ENCODE measurements at regions not wholly inside any gene's neighbourhood (a gene's known extent, or its start where the extent isn't known, plus 50 kb on each side); places are given as distances from the start of the nearest gene placed in this dataset.

DNA sequence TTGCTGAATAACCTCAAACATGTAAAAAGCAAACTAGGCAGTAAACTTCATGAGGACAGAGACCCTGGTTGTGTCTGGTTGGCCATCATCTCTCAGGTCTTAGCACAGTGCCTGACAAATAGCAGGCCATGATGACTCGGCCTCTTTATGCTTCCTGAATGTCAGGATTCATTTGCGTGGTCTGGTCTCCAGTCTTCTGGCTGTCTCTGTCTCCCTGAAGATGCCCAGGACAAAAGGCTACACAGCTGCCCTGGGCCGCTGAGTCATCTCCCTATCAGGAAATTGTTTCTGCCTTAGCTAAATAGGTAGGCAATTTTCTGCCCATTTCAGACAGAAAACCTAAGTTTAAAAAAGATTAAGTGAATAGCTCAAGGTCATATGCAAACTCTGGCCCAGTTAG is 84.1 kb upstream of the FNDC3A start:
- no peak for ATAC-seq
- CTCF ChIA-PET (ENCODE audit: low intra/inter-chr PET ratio, low total read pairs), result no interaction called here
- no peaks in the 10 kb centered on the region for H3K4me1 ChIP-seq (ENCODE audit: insufficient read depth, low read length)
- no peaks in the 10 kb centered on the region for H3K79me2 ChIP-seq (ENCODE audit: insufficient read depth, low read length)
- H3K9ac ChIP-seq (ENCODE audit: insufficient read depth, low read depth, low read length), result no peak overlapping the region
- POLR2A ChIA-PET, result no interaction called here
- H3K27ac ChIP-seq (ENCODE audit: extremely low read length, insufficient read depth, low read length), result no peak overlapping the region
- H3K9me3 ChIP-seq (ENCODE audit: low read length), result no peaks in the 10 kb centered on the region
- intact Hi-C loops (cut with micrococcal nuclease; ENCODE audit: unreplicated experiment), result no loop called here
- TF ChIP-seq ZNF646 (CRISPR knock-in tag; IDR thresholded peaks at IDR 0.05) (no peak), RFX5 (IDR thresholded peaks at IDR 0.05; ENCODE audit: low read depth, low read length) (no peak), CHD2 (IDR thresholded peaks at IDR 0.05; ENCODE audit: low read depth, low read length) (no peak), STAT5B (CRISPR knock-in tag; IDR thresholded peaks at IDR 0.05) (no peak), SMAD9 (CRISPR knock-in tag; IDR thresholded peaks at IDR 0.05) (no peak), ZNF17 (CRISPR knock-in tag; IDR thresholded peaks at IDR 0.05) (no peak), ZNF83 (CRISPR knock-in tag; IDR thresholded peaks at IDR 0.05; ENCODE audit: borderline replicate concordance) (no peak), POLR2G (IDR thresholded peaks at IDR 0.05; ENCODE audit: low read depth, low read length) (no peak), NFE2 (CRISPR knock-in tag; IDR thresholded peaks at IDR 0.05) (no peak), TIGD3 (CRISPR knock-in tag; IDR thresholded peaks at IDR 0.05; ENCODE audit: borderline replicate concordance) (no peak), ZNF784 (CRISPR knock-in tag; IDR thresholded peaks at IDR 0.05; ENCODE audit: borderline replicate concordance) (no peak)
- TF ChIP-seq, protein P1, sequence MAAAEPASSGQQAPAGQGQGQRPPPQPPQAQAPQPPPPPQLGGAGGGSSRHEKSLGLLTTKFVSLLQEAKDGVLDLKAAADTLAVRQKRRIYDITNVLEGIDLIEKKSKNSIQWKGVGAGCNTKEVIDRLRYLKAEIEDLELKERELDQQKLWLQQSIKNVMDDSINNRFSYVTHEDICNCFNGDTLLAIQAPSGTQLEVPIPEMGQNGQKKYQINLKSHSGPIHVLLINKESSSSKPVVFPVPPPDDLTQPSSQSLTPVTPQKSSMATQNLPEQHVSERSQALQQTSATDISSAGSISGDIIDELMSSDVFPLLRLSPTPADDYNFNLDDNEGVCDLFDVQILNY (CRISPR knock-in tag; conservative IDR thresholded peaks at IDR 0.05), result no peak
- TF ChIP-seq, protein P2, sequence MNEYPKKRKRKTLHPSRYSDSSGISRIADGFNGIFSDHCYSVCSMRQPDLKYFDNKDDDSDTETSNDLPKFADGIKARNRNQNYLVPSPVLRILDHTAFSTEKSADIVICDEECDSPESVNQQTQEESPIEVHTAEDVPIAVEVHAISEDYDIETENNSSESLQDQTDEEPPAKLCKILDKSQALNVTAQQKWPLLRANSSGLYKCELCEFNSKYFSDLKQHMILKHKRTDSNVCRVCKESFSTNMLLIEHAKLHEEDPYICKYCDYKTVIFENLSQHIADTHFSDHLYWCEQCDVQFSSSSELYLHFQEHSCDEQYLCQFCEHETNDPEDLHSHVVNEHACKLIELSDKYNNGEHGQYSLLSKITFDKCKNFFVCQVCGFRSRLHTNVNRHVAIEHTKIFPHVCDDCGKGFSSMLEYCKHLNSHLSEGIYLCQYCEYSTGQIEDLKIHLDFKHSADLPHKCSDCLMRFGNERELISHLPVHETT (CRISPR knock-in tag; conservative IDR thresholded peaks at IDR 0.05), result no peak
- BruUV-seq (replicated peaks), result no TSS peak
- H2AFZ ChIP-seq (ENCODE audit: low read length), result no peak overlapping the region
- peak; percentile 20 for DNase-seq (ENCODE audit: low spot score)
- in situ Hi-C loops (cut with HindIII; ENCODE audit: extremely low pct_ligation_motif_present, low pct_unique_long_range_greater_than_20kb), result no loop called here
- H3K4me2 ChIP-seq (ENCODE audit: low read depth, low read length), result no peak overlapping the region
- no peaks in the 10 kb centered on the region for H3K36me3 ChIP-seq (replicated peaks in 1 of 2; ENCODE audit: control insufficient read depth in 1 of 2, insufficient read depth in 2 of 2, low read length in 2 of 2)
- no peak overlapping the region for H3K4me3 ChIP-seq (replicated peaks in 1 of 3; ENCODE audit: insufficient read depth in 1 of 3, low read depth in 2 of 3, low read length in 3 of 3)
- 7% methylated on average over 3 of the region's 3 CpGs for WGBS (ENCODE audit: low lambda C conversion rate)
- peaks cover 0 to 3% of the 10 kb centered on the region in 2 experiments; a peak in 1 of 5 replicates for H3K27me3 ChIP-seq (ENCODE audit: control insufficient read depth in 1 of 2, insufficient read depth in 2 of 2, low read length in 2 of 2)
- H4K20me1 ChIP-seq (ENCODE audit: insufficient read depth, low read length), result no peaks in the 10 kb centered on the region
- FAIRE-seq, result no peak

Data from HepG2 (cell line).